Activated T-helper 2 cell treated with anti-CD3 and anti-CD28 coated beads, Interferon-gamma antibody, Interleukin-2, Interleukin-4, amounts not matched to agents 10 μg/mL and 5 μg/mL and 100 μg/mL, durations not matched to agents 14 hours and 24 hours and 36 hours (primary cell): ENCODE measurements at regions not wholly inside any gene's neighbourhood (a gene's known extent, or its start where the extent isn't known, plus 50 kb on each side); places are given as distances from the start of the nearest gene placed in this dataset.

Experiments used
- DNase-seq: peaks from one replicate; pipeline ENCODE4 v3.0.0; 2021; ENCODE audit warnings: low spot score
- H3K27ac Mint-ChIP-seq: one replicate; pipeline ENCODE4 v1.8.0; 2021; ENCODE audit warnings: mixed read lengths
- H3K27me3 Mint-ChIP-seq: one replicate; pipeline ENCODE4 v1.8.0; 2021; ENCODE audit warnings: low read depth, mixed read lengths
- H3K36me3 Mint-ChIP-seq: one replicate; pipeline ENCODE4 v1.8.0; 2021; ENCODE audit warnings: low read depth, mixed read lengths
- H3K4me1 Mint-ChIP-seq: one replicate; pipeline ENCODE4 v1.8.0; 2021; ENCODE audit warnings: low read depth, mixed read lengths
- H3K4me3 Mint-ChIP-seq: one replicate; pipeline ENCODE4 v1.8.0; 2021; ENCODE audit warnings: low read depth, mild to moderate bottlenecking, moderate library complexity, mixed read lengths
- H3K9me3 Mint-ChIP-seq: one replicate; pipeline ENCODE4 v1.8.0; 2021; ENCODE audit warnings: mixed read lengths
- intact Hi-C: fragments of 100-400 bp; cut with micrococcal nuclease; formaldehyde crosslinking; loops from one replicate; pipeline ENCODE4 v1.15.1; 2023

DNA sequence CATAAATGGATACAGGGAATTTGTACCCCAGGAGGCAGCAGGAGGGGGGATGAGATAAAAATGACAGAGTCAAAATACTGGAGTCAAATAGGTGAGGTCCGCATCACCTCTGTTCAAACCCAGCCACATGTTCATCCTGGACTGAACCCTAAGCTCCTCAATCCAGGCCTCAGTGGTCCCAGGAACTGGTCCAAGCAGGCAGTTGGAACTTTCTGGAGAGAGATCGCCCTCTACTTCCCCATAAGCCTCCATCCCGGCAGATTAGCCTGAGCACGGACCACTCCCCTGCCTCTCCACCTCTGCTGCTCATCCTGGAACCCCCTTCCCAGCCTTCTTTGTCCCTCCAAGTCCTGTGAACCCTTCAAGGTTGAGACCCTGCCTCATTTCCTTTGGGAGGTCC, 959.7 kb upstream of the ZNF722 start:
- intact Hi-C loops: no loop called here
- H3K4me3 Mint-ChIP-seq: no peak overlapping the region
- peaks cover 81% of the 10 kb centered on the region for H3K9me3 Mint-ChIP-seq
- no peaks in the 10 kb centered on the region for H3K36me3 Mint-ChIP-seq
- no peak for DNase-seq
- no peaks in the 10 kb centered on the region for H3K4me1 Mint-ChIP-seq
- no peaks in the 10 kb centered on the region for H3K27me3 Mint-ChIP-seq
- H3K27ac Mint-ChIP-seq: no peak overlapping the region

DNA sequence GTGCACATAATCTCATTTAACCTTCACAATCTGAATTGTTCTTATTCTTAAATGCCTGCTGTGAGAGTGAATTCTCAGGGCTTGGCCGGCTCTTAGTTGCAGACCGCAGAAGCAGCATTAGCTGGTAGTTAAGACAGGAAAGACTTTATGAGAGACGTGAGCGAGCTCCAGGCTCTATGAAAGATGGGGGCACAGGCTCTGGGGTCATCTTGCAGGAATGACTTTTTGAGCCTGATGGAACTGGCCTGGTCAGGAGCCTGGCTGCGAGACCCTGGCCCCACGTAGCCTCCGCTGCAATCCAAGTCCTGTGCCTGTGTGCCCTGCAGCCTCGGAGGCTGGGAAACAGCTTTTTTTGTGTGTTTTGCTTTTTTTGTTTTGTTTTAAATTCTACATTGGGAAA, 958.8 kb upstream of the ZNF722 start:
- H3K9me3 Mint-ChIP-seq: peaks cover 76% of the 10 kb centered on the region
- no peak overlapping the region for H3K27ac Mint-ChIP-seq
- intact Hi-C loops: no loop called here
- H3K36me3 Mint-ChIP-seq: no peaks in the 10 kb centered on the region
- H3K4me3 Mint-ChIP-seq: no peak overlapping the region
- no peaks in the 10 kb centered on the region for H3K4me1 Mint-ChIP-seq
- no peaks in the 10 kb centered on the region for H3K27me3 Mint-ChIP-seq
- DNase-seq: no peak

DNA sequence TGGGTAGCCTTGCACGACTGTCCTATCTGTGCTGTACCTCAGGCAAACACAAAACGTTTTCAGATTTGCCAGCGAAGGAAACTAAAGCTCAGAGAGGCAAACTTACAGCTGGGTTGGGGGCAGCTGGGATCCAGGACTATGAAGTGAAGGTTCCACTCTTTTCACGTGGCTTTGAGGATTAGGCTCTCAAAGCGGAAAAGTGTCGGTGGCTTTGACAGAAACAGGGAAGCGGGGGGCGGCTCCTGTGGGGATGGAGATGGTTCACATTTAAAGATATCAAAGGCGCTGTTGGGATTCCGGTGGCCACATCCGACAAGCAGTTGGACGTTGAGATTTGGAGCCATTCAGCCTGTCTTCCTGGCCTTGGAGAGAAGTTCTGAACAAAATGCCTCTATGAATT, 958.3 kb upstream of the ZNF722 start:
- H3K27ac Mint-ChIP-seq: no peak overlapping the region
- H3K27me3 Mint-ChIP-seq: no peaks in the 10 kb centered on the region
- no peaks in the 10 kb centered on the region for H3K36me3 Mint-ChIP-seq
- no peaks in the 10 kb centered on the region for H3K4me1 Mint-ChIP-seq
- peaks cover 72% of the 10 kb centered on the region for H3K9me3 Mint-ChIP-seq
- DNase-seq: no peak
- H3K4me3 Mint-ChIP-seq: no peak overlapping the region
- intact Hi-C loops: no loop called here

DNA sequence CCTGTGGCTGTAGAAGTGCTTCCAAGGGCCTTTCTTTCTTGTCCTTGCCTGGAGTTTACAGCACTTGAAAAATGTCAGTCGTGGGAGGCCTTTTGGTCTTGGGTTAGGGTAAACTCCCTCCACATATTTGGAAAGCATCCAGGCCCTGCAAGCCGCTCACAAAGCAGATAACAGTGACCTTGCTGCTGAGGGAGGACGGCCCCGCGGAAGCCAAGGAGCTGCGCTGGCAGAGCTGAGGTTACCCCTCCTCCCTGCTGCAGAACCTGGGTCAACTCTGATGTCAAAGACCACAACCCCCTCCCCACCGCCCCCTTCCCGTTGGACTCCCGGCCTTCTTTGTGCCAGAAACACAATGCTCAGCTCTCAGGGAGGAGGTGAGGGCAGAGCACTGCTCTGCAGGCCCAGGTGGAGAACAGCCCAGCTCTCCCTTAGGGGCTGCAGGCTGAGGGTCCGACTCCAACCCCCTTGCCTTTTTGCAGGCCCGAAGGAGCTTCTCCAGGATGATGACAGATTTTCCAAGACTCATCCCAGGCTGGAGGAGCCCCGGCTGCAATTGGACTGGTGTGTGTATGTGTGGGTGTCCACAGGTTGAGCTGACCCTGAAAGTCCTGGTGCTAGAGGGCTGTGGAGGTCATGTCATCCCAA, 957.6 kb upstream of the ZNF722 start:
- no peak for DNase-seq
- intact Hi-C loops: no loop called here
- Mint-ChIP-seq H3K27ac (no peak overlapping the region), H3K9me3 (peaks cover 65% of the 10 kb centered on the region), H3K36me3 (no peaks in the 10 kb centered on the region), H3K27me3 (no peaks in the 10 kb centered on the region), H3K4me1 (no peaks in the 10 kb centered on the region), H3K4me3 (no peak overlapping the region)

DNA sequence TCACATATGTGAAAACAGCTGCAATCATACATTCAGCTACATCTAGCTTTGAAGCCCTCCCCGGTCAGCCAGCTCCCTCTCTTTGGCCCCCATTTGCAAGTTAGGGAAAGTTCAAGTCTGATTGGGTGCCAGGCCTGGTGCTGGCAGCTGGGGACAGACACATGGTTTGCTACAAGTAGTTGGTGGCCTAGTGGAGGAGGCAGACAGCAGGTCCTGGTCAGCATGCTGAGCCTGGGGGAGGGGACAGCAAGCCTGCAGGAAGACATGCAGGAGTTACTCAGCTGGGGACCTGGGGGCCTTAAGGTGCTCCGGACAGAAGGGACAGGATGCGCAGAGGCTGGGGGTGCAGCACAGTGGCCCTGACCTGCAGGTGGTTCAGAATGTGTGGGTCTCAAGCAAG, 956.9 kb upstream of the ZNF722 start:
- no peak for DNase-seq
- H3K36me3 Mint-ChIP-seq: no peaks in the 10 kb centered on the region
- H3K27me3 Mint-ChIP-seq: no peaks in the 10 kb centered on the region
- no peak overlapping the region for H3K27ac Mint-ChIP-seq
- H3K9me3 Mint-ChIP-seq: peaks cover 63% of the 10 kb centered on the region
- H3K4me3 Mint-ChIP-seq: no peak overlapping the region
- intact Hi-C loops: no loop called here
- H3K4me1 Mint-ChIP-seq: no peaks in the 10 kb centered on the region

DNA sequence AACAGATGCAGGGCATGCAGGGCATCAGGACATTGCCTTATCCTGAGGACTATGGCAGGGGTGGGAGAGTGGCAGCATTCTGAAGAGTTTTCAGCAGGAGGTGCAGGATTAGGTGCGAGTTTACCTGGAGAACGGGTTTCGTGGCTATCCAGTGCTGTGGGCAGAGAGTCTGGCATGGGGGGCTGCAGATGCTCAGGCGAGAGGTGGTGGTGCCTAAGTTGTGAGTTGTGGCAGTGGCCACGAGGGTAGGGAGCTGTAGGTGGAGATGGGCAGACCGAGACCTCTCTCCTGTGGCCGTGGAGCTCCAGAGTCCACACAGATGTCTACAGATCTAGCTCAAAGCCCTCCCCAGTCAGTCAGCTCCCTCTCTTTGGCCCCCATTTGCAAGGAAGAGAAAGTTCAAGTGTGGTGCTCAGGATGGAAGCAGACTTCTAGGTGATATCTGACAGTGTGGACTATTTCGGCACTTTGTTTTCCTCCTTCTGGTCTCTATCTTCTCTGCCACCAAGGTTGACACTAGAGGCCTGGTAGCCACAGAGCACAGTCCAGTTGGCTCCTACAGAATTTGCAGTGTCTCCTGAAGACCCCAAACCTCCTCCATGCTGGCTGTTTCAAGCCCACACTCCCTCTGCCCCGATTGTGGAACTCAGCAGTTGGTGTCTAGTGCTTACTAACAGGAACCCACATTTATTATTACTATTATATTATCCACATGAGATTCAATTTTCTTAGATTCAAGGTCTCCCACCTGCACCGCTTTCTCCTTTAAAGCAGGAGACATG, 955.7 kb upstream of the ZNF722 start:
- Mint-ChIP-seq H3K36me3 (no peaks in the 10 kb centered on the region), H3K4me3 (no peak overlapping the region), H3K4me1 (no peaks in the 10 kb centered on the region), H3K27me3 (no peaks in the 10 kb centered on the region), H3K27ac (no peak overlapping the region), H3K9me3 (peaks cover 61% of the 10 kb centered on the region)
- intact Hi-C loops: no loop called here
- DNase-seq: no peak

DNA sequence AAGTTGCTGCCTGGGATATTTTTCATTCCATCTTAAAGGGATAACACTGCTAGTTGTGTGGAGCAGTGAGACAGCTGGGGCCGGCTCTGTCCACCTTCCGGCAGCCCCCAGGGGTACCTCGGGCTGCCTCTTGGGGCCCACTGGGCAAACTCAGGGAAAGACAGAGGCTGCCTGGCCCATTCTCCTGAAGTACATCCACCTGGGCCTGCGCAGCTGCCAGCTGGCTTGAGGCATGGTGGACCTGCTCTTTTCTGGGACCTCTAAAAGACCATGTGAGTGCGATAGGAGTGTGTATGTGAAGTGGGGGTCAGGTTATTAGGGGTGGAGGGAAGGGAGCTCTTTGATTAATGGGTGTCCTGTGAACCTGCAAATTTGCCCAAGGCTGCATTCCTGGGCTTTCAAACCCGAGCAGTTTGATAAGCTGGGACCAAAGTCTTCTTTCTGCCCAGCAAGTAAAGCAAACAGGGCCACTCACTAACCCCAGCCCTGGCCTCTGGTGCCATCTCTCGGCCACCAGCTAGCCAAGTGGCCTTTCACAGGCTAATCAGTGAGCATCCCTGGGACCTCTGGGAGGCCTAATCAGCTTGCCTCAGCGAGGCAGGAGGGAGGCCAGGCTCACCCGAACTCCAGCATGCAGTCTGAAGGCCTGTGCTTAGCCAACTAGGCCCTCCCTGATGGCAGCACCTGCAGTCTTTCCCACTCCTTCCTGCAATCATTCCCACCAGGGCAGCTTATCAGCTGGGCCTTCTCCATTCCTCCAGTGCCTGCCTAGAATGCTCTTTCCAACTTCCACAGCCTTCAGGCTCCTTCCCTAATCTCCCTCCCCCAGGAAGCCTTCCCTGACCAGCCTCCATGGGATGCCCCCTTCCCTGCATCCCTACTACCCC, 954.7 kb upstream of the ZNF722 start:
- H3K27ac Mint-ChIP-seq: no peak overlapping the region
- no peaks in the 10 kb centered on the region for H3K4me1 Mint-ChIP-seq
- no peak overlapping the region for H3K4me3 Mint-ChIP-seq
- no peak for DNase-seq
- intact Hi-C loops: no loop called here
- no peaks in the 10 kb centered on the region for H3K27me3 Mint-ChIP-seq
- H3K36me3 Mint-ChIP-seq: no peaks in the 10 kb centered on the region
- peaks cover 60% of the 10 kb centered on the region for H3K9me3 Mint-ChIP-seq

DNA sequence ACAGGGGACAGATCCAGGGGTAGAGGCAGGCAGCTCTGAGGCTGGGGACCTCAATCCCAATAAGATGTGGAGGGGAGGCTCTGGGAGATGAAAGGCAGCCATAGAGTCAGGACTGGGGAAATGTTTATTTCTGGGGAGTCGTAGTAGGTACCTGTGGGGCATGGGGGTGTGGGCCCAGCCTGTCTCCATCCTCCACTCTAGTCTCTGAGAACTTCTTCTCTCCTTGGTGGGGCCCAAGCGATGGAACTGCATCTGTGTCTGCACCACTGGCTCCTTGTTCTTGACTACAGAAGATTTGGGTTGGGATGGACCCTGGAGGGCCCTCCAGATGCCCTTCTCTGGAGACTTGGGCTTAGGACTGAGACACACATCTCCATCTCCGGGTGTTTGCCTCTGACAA, 953.9 kb upstream of the ZNF722 start:
- H3K4me1 Mint-ChIP-seq: no peaks in the 10 kb centered on the region
- intact Hi-C loops: no loop called here
- peaks cover 57% of the 10 kb centered on the region for H3K9me3 Mint-ChIP-seq

DNA sequence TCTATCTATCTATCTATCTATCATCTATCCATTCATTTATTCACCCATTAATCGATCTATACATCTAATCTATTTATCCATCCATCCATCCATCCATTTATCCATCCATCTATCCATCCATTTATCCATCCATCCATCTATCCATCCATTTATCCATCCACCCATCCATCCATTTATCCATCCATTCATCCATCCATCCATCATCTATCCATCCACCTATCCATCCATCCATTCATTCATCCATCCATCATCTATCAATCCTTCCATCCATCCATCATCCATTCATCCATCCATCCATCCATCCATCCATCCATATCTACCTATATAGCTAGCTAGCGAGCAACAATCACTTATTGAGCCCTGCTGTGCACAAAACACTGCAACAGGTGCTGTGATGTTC, 953.1 kb upstream of the ZNF722 start:
- DNase-seq: no peak
- intact Hi-C loops: no loop called here
- H3K4me3 Mint-ChIP-seq: no peak overlapping the region
- no peak overlapping the region for H3K27ac Mint-ChIP-seq
- H3K4me1 Mint-ChIP-seq: no peaks in the 10 kb centered on the region
- H3K9me3 Mint-ChIP-seq: peaks cover 59% of the 10 kb centered on the region
- no peaks in the 10 kb centered on the region for H3K36me3 Mint-ChIP-seq
- H3K27me3 Mint-ChIP-seq: no peaks in the 10 kb centered on the region

More for the DNA sequence above, 953.9 kb upstream of the ZNF722 start:
- H3K4me3 Mint-ChIP-seq: no peak overlapping the region
- no peaks in the 10 kb centered on the region for H3K27me3 Mint-ChIP-seq
- DNase-seq: no peak
- no peaks in the 10 kb centered on the region for H3K36me3 Mint-ChIP-seq
- H3K27ac Mint-ChIP-seq: no peak overlapping the region

DNA sequence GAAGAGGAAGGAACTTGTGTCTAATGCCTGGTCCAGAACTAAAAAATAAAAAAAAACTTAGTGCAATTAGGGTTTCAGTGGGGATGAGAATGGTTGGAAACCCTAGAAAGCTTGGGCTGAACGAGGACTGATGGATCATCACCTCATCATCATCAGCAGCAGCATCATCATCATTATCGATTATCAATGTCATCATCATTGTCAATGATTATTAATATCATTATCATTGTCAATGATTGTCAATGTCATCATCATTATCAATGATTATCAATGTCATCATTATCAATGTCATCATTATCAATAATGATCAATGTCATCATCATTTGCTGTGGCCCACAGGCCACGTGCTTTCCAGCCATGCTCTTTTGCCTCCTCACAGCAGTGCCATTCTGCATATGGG, 952.0 kb upstream of the ZNF722 start:
- no peaks in the 10 kb centered on the region for H3K36me3 Mint-ChIP-seq
- no peak overlapping the region for H3K4me3 Mint-ChIP-seq
- no peaks in the 10 kb centered on the region for H3K27me3 Mint-ChIP-seq
- H3K9me3 Mint-ChIP-seq: peaks cover 58% of the 10 kb centered on the region
- no peaks in the 10 kb centered on the region for H3K4me1 Mint-ChIP-seq
- DNase-seq: no peak
- intact Hi-C loops: no loop called here
- H3K27ac Mint-ChIP-seq: no peak overlapping the region

DNA sequence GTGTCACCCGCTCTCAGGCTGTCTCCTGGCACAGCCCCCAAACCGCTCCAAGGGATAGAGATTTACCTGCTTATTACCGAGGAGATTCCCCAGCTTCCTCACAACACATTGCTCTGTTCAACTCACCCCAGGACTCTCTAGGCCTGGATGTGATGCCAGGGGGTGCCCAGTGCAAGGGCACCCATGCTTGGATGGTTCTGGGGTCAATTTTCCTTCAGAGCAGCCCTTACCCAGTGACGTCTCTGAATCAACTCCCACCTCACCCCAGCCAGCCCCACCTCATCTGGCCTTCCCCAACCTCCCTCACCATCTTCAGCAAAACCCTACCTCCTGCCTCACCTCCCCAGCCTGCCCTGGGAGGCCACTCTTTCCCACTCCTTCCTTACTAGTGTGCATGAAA, 951.6 kb upstream of the ZNF722 start:
- no peaks in the 10 kb centered on the region for H3K36me3 Mint-ChIP-seq
- H3K27me3 Mint-ChIP-seq: no peaks in the 10 kb centered on the region
- H3K4me1 Mint-ChIP-seq: no peaks in the 10 kb centered on the region
- no peak overlapping the region for H3K27ac Mint-ChIP-seq
- peaks cover 57% of the 10 kb centered on the region for H3K9me3 Mint-ChIP-seq
- no peak overlapping the region for H3K4me3 Mint-ChIP-seq
- intact Hi-C loops: no loop called here
- DNase-seq: no peak

DNA sequence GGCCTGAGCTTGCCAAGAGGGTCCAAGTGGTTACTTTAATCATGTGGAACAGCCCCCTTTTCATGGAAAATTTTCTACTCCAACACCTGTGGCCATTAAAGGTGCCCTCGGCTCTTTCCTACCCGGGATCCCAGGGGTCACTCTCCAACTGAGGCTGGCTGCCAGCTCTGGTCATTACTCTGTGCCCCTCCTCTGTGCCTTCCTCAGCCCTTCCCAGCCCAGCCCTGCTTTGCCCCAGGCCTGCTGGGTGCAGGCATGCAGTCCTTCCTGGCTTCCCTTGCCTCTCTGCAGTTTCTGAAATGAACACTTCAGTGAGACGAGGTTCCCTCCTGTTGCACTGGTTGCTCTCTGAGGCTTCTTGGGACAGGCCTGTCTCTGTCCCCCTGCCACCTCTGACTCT, 951.1 kb upstream of the ZNF722 start:
- Mint-ChIP-seq H3K4me1 (no peaks in the 10 kb centered on the region), H3K27me3 (no peaks in the 10 kb centered on the region), H3K4me3 (no peak overlapping the region), H3K9me3 (peaks cover 53% of the 10 kb centered on the region), H3K36me3 (no peaks in the 10 kb centered on the region), H3K27ac (no peak overlapping the region)
- intact Hi-C loops: no loop called here
- no peak for DNase-seq

DNA sequence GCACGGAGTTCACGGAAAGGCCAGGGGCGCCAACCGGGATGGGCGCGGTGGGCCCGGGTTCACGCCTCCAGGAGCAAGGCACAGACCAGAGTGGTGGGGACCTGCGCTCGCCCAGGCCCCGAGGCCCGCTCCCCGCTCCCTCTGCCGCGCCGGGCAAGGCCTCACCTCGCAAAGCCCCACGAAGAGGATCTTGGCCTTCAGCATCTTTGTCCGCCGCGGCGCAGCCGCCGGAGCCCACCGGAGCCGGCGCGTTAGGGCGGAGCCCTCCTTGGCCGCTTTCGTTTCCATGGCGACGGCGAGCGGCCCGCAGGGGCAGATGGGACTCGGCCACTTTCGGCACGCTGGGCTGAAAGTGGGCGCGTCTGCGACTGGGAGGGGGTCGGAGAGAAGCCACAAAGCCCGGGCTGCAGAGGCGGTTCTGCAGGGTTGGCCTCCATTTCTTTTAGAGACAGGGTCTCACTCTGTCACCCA, 944.4 kb upstream of the ZNF722 start:
- Mint-ChIP-seq H3K36me3 (no peaks in the 10 kb centered on the region), H3K4me3 (no peak overlapping the region), H3K4me1 (no peaks in the 10 kb centered on the region), H3K27me3 (no peaks in the 10 kb centered on the region), H3K27ac (no peak overlapping the region), H3K9me3 (peaks cover 33% of the 10 kb centered on the region)
- intact Hi-C loops: no loop called here
- DNase-seq: no peak
